Glutamatergic neuron (in vitro differentiated cells): ENCODE measurements at regions not wholly inside any gene's neighbourhood (a gene's known extent, or its start where the extent isn't known, plus 50 kb on each side); places are given as distances from the start of the nearest gene placed in this dataset.
"Not testable (repeated sequence)": the region's sequence is repeated elsewhere in the genome, so short reads cannot be mapped to it uniquely, and the experiment has no call there.

Source experiments
- DNase-seq: peaks from one replicate; pipeline ENCODE4 v3.0.0; 2022
- H3K27ac Mint-ChIP-seq: one replicate; pipeline ENCODE4 v1.8.0; 2020; ENCODE audit warnings: mild to moderate bottlenecking, mixed read lengths, inconsistent platforms; ENCODE audit not compliant: unreplicated experiment
- H3K27me3 Mint-ChIP-seq: one replicate; pipeline ENCODE4 v1.8.0; 2020; ENCODE audit warnings: mild to moderate bottlenecking, moderate library complexity, mixed read lengths, inconsistent platforms; ENCODE audit not compliant: unreplicated experiment
- H3K36me3 Mint-ChIP-seq: one replicate; pipeline ENCODE4 v1.8.0; 2020; ENCODE audit warnings: mild to moderate bottlenecking, mixed read lengths, inconsistent platforms; ENCODE audit not compliant: unreplicated experiment
- H3K4me1 Mint-ChIP-seq: one replicate; pipeline ENCODE4 v1.8.0; 2020; ENCODE audit warnings: mild to moderate bottlenecking, low read depth, mixed read lengths, inconsistent platforms; ENCODE audit not compliant: unreplicated experiment
- H3K4me3 Mint-ChIP-seq: one replicate; pipeline ENCODE4 v1.8.0; 2020; ENCODE audit warnings: mild to moderate bottlenecking, mixed read lengths, inconsistent platforms; ENCODE audit not compliant: unreplicated experiment
- H3K9me3 Mint-ChIP-seq: one replicate; pipeline ENCODE4 v1.8.0; 2020; ENCODE audit warnings: mild to moderate bottlenecking, moderate library complexity, mixed read lengths, inconsistent platforms; ENCODE audit not compliant: unreplicated experiment
- CTCF ChIP-seq: fragments of 200-600 bp; sonication (generic); IDR thresholded peaks from one replicate; pipeline ENCODE4 v1.5.0; 2021; ENCODE audit not compliant: partially characterized antibody, unreplicated experiment

DNA sequence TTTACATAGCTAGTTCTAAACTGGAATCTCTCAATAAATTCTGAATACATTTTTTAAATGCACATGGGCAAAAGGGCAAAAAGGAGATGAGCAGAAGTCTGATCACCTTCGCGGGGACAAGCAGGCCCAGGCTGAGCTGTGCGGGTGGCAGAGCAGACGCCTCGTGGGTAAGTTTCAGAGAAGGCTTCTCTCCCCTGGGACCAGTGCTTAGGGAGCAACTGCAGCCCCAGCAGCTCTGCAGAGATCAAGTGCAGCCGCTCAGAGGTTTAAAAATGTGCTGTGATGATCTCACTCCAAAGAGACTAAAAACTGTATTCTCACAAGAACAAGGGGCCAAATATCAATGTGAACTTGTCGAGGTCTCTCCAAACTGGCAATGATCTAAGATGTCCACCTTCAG is 264.3 kb upstream of the RNF32 start:
- Mint-ChIP-seq H3K4me1 (peaks cover 8% of the 10 kb centered on the region), H3K27me3 (peaks cover 2% of the 10 kb centered on the region), H3K9me3 (peaks cover 1% of the 10 kb centered on the region), H3K4me3 (no peak overlapping the region), H3K27ac (no peak overlapping the region), H3K36me3 (peaks cover 7% of the 10 kb centered on the region)
- no peak for DNase-seq
- TF ChIP-seq CTCF, result no peak

- peaks cover 15% of the 10 kb centered on the region for H3K36me3 Mint-ChIP-seq
Observed at GRCh38 chr7:156374335-156374734, 266.2 kb upstream of the RNF32 start.

GRCh38 chr7:156369929-156370328 is 270.6 kb upstream of the RNF32 start:
- H3K27me3 Mint-ChIP-seq, H3K4me1 Mint-ChIP-seq, DNase-seq, H3K4me3 Mint-ChIP-seq, H3K27ac Mint-ChIP-seq, H3K9me3 Mint-ChIP-seq: not testable (repeated sequence)
- peaks cover 23% of the 10 kb centered on the region for H3K36me3 Mint-ChIP-seq

More at GRCh38 chr7:156374335-156374734, 266.2 kb upstream of the RNF32 start:
- Mint-ChIP-seq H3K27me3 (peaks cover 2% of the 10 kb centered on the region), H3K4me3 (no peak overlapping the region), H3K27ac (no peak overlapping the region), H3K9me3 (peaks cover 4% of the 10 kb centered on the region), H3K4me1 (peaks cover 8% of the 10 kb centered on the region)
- no peak for DNase-seq
- no peak for TF ChIP-seq CTCF

- Mint-ChIP-seq H3K27ac (no peak overlapping the region), H3K9me3 (peaks cover 7% of the 10 kb centered on the region), H3K36me3 (peaks cover 23% of the 10 kb centered on the region), H3K27me3 (no peaks in the 10 kb centered on the region), H3K4me3 (no peak overlapping the region), H3K4me1 (no peaks in the 10 kb centered on the region)
- no peak for TF ChIP-seq CTCF
- DNase-seq, result no peak
Observed at GRCh38 chr7:156368053-156368843, 272.3 kb upstream of the RNF32 start.

GRCh38 chr7:156363751-156364150 is 276.8 kb upstream of the RNF32 start:
- Mint-ChIP-seq H3K4me3 (no peak overlapping the region), H3K36me3 (peaks cover 3% of the 10 kb centered on the region), H3K9me3 (peaks cover 9% of the 10 kb centered on the region), H3K4me1 (no peaks in the 10 kb centered on the region), H3K27ac (no peak overlapping the region), H3K27me3 (peaks cover 2% of the 10 kb centered on the region)
- TF ChIP-seq CTCF, result no peak
- no peak for DNase-seq
